Neuronal stem cell (in vitro differentiated cells): ENCODE measurements at regions not wholly inside any gene's neighbourhood (a gene's known extent, or its start where the extent isn't known, plus 50 kb on each side); places are given as distances from the start of the nearest gene placed in this dataset.

ENCODE experiments used
- DNase-seq: peaks from one replicate; pipeline ENCODE4 v3.0.0-alpha.2; 2013; ENCODE audit warnings: low spot score
- H2AFZ ChIP-seq: one replicate; pipeline ENCODE4 v1.6.1; 2013; ENCODE audit warnings: mild to moderate bottlenecking, low read length, inconsistent platforms
- H2AK5ac ChIP-seq: 2 replicates; pipeline ENCODE4 v1.6.1; 2013; ENCODE audit warnings: low read depth, mild to moderate bottlenecking, inconsistent platforms, low read length, moderate library complexity, mixed read lengths
- H2BK120ac ChIP-seq: 2 replicates; pipeline ENCODE4 v1.6.1; 2013; ENCODE audit warnings: low read depth, mild to moderate bottlenecking, inconsistent platforms, low read length, moderate library complexity, mixed read lengths
- H2BK12ac ChIP-seq: one replicate; pipeline ENCODE4 v1.6.1; 2013; ENCODE audit warnings: low read length, inconsistent platforms
- H2BK15ac ChIP-seq: 2 replicates; pipeline ENCODE4 v1.6.1; 2013; ENCODE audit warnings: mild to moderate bottlenecking, low read length, inconsistent platforms, mixed read lengths
- H2BK5ac ChIP-seq: one replicate; pipeline ENCODE4 v1.6.1; 2013; ENCODE audit warnings: inconsistent platforms, mild to moderate bottlenecking, low read length, moderate library complexity
- H3K14ac ChIP-seq: one replicate; pipeline ENCODE4 v1.6.1; 2013; ENCODE audit warnings: low read length, inconsistent platforms
- H3K18ac ChIP-seq: 2 replicates; pipeline ENCODE4 v1.6.1; 2013; ENCODE audit warnings: low read length, inconsistent platforms
- H3K23ac ChIP-seq: 2 replicates; pipeline ENCODE4 v1.6.1; 2013; ENCODE audit warnings: low read depth, mild to moderate bottlenecking, mixed read lengths, low read length, inconsistent platforms; ENCODE audit not compliant: poor library complexity
- H3K27ac ChIP-seq: replicated peaks from 3 replicates; pipeline ENCODE4 v1.5.1; 2013; ENCODE audit warnings: low read length, inconsistent platforms
- H3K27me3 ChIP-seq, 3 experiments: 2 replicates each; pipeline ENCODE4 v1.6.1; 2013; ENCODE audit warnings: low read length in 3 of 3, mild to moderate bottlenecking in 2 of 3, inconsistent platforms in 1 of 3, low read depth in 1 of 3, mixed read lengths in 1 of 3, moderate library complexity in 1 of 3; ENCODE audit not compliant: control insufficient read depth in 3 of 3, insufficient read depth in 3 of 3
- H3K36me3 ChIP-seq, 2 donors: replicated peaks in 1 of 2; 2 replicates each; pipeline ENCODE4 v1.6.1; 2013; ENCODE audit warnings: low read length in 2 of 2; ENCODE audit not compliant: control insufficient read depth in 2 of 2, insufficient read depth in 2 of 2
- H3K4ac ChIP-seq: 2 replicates; pipeline ENCODE4 v1.6.1; 2013; ENCODE audit warnings: inconsistent platforms, mild to moderate bottlenecking, low read length, moderate library complexity
- H3K4me1 ChIP-seq, 2 donors: 1 replicate in 1 of 2; 2 replicates in 1 of 2; pipeline ENCODE4 v1.6.1; 2013; ENCODE audit warnings: low read length in 2 of 2, low read depth in 1 of 2; ENCODE audit not compliant: control insufficient read depth in 2 of 2, insufficient read depth in 1 of 2
- H3K4me2 ChIP-seq: one replicate; pipeline ENCODE4 v1.6.1; 2013; ENCODE audit warnings: mild to moderate bottlenecking, low read length, inconsistent platforms; ENCODE audit not compliant: insufficient read depth, poor library complexity, severe bottlenecking
- H3K4me3 ChIP-seq, 2 donors: 2 replicates each; pipeline ENCODE4 v1.5.1; 2013; ENCODE audit warnings: low read length in 2 of 2, mild to moderate bottlenecking in 2 of 2, inconsistent platforms in 1 of 2, moderate library complexity in 1 of 2
- H3K79me1 ChIP-seq: one replicate; pipeline ENCODE4 v1.6.1; 2013; ENCODE audit warnings: low read depth, mild to moderate bottlenecking, inconsistent platforms, low read length, moderate library complexity
- H3K9ac ChIP-seq: one replicate; pipeline ENCODE4 v1.6.1; 2013; ENCODE audit warnings: mild to moderate bottlenecking, low read depth, low read length, inconsistent platforms; ENCODE audit not compliant: poor library complexity
- H3K9me3 ChIP-seq, 2 donors: replicated peaks in 1 of 2; 2 replicates each; pipeline versions ENCODE3 to v1.6.1; 2013; ENCODE audit warnings: low read length in 2 of 2, mild to moderate bottlenecking in 2 of 2, inconsistent platforms in 1 of 2, low read depth in 1 of 2, mixed read lengths in 1 of 2, moderate library complexity in 1 of 2; ENCODE audit not compliant: control insufficient read depth in 2 of 2, insufficient read depth in 1 of 2
- H4K8ac ChIP-seq: one replicate; pipeline ENCODE4 v1.6.1; 2013; ENCODE audit warnings: low read depth, mild to moderate bottlenecking, inconsistent platforms, low read length, moderate library complexity
- H4K91ac ChIP-seq: one replicate; pipeline ENCODE4 v1.6.1; 2013; ENCODE audit warnings: low read length, low read depth, mild to moderate bottlenecking, inconsistent platforms; ENCODE audit not compliant: poor library complexity
- WGBS, 2 donors: extraction: QIAGEN DNeasy Blood & Tissue Kit; methylation state at CpG; one replicate each; pipeline ENCODE4 v1.1.7; 2013; ENCODE audit warnings: missing lambda C conversion rate in 2 of 2, mixed read lengths in 1 of 2; ENCODE audit not compliant: insufficient read length in 2 of 2, insufficient replicate concordance in 1 of 2; ENCODE audit errors: extremely low coverage in 2 of 2; 5-methylcytosine and 5-hydroxymethylcytosine counted together

DNA sequence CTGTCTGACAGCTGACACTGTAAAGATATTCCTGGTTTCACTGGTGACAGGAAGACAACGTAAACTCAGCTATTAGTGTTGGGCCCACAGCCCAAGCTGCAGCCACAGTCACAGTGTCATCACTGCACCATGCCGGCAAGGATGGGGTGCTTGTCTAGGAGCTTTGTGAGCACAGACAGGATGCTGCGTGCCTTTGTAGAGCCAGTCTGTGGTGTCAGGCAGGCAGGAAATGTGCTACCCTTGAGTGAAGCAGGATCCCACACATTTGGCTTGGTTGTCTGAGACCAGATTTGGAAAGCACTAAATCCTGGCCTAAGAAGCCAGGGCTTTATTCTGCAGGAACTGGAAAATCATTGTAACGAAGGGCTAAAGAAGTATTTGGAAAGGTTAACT lies 121.6 kb upstream of the ADAMTS16 start:
- no peak for DNase-seq
- Histone ChIP-seq H4K91ac (no peak overlapping the region), H3K18ac (peak overlapping the region; percentile 3), H2BK12ac (no peak overlapping the region), H3K27me3 (no peaks in the 10 kb centered on the region), H4K8ac (no peak overlapping the region), H3K4me3 (no peak overlapping the region), H2AFZ (no peak overlapping the region), H2BK120ac (no peak overlapping the region), H3K4me2 (no peak overlapping the region), H2BK5ac (no peak overlapping the region), H3K4ac (peak overlapping the region; percentile 84), H3K23ac (peak overlapping the region; percentile 81), H3K4me1 (peaks cover 0 to 11% of the 10 kb centered on the region in 2 donors), H3K9me3 (peaks cover 0 to 4% of the 10 kb centered on the region in 2 donors), H3K79me1 (no peaks in the 10 kb centered on the region), H3K9ac (no peak overlapping the region), H3K27ac (no peak overlapping the region), H2AK5ac (no peak overlapping the region), H3K14ac (no peak overlapping the region), H2BK15ac (no peak overlapping the region), H3K36me3 (no peaks in the 10 kb centered on the region)
- WGBS, 2 donors = no CpG with 5 or more reads among the region's 4 CpGs

DNA sequence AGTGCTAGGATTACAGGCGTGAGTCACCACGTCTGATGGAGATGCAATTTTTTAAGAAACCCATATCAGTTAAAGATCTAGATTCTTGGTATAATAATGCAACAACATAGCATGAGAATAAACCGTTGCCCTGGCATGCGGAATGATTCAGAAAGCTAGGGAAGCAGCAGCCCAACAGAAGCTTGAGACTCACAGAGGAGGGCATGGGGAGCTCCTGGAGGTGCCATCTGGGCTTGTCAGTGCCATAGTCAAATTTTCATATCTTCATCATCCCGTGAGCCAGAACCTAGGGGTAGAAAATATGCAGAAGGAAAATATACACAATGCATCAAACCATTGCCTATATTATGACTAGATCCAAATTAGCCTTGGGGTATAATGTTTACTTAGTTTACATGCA lies 118.7 kb upstream of the ADAMTS16 start:
- Histone ChIP-seq H3K79me1 (no peaks in the 10 kb centered on the region), H3K23ac (no peak overlapping the region), H3K18ac (no peak overlapping the region), H3K9me3 (peaks cover 0 to 4% of the 10 kb centered on the region in 2 donors), H2AK5ac (no peak overlapping the region), H4K8ac (no peak overlapping the region), H2AFZ (no peak overlapping the region), H3K27ac (no peak overlapping the region), H3K4me2 (no peak overlapping the region), H3K4ac (no peak overlapping the region), H2BK12ac (no peak overlapping the region), H3K36me3 (no peaks in the 10 kb centered on the region), H2BK5ac (no peak overlapping the region), H4K91ac (no peak overlapping the region), H3K14ac (no peak overlapping the region), H3K4me1 (peaks cover 0 to 2% of the 10 kb centered on the region in 2 donors), H2BK120ac (no peak overlapping the region), H3K27me3 (no peaks in the 10 kb centered on the region), H2BK15ac (no peak overlapping the region), H3K4me3 (no peak overlapping the region), H3K9ac (no peak overlapping the region)
- no peak for DNase-seq
- no CpG with 5 or more reads among the region's 5 CpGs for WGBS, 2 donors

DNA sequence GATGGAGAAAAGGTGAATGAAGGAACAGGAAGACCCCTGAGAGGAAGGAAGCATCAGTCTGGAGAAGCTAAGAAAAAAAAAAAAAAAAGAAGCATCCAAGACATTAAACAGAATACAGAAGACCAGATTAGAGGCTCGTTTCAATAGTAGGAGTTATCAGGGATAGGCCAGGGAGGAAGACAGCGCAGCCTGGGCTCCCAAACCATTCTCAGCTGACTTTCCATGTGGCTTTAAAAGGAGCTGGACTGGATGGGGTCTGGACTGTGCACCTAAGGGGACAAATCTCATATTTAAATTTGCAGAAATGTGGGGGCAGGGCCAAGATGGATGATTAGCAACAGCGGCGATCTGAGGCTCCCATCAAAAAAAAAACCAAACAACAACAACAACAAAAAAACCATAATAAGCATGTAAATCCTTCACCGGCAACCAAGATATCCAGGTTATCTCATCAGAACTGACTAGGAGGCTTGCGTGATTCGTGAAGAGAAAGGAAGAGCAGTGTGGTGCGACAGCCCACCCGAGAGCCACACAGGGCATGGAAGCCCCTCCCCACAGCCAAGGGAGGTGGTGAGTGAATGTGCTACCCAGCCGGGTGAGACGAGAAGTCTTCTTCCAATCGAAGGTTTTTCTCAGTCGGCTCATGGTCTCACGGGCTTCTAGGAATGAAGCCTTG lies 114.9 kb upstream of the ADAMTS16 start:
- no peak overlapping the region for H3K18ac ChIP-seq
- no peaks in the 10 kb centered on the region for H3K4me1 ChIP-seq
- H3K9me3 ChIP-seq = no peaks in the 10 kb centered on the region
- no peak overlapping the region for H3K4ac ChIP-seq
- WGBS, 2 donors = no CpG with 5 or more reads among the region's 14 CpGs
- no peak overlapping the region for H2BK12ac ChIP-seq
- no peaks in the 10 kb centered on the region for H3K79me1 ChIP-seq
- no peak overlapping the region for H3K27ac ChIP-seq
- no peak overlapping the region for H3K14ac ChIP-seq
- H2AFZ ChIP-seq = peak overlapping the region; percentile 56
- no peak overlapping the region for H4K8ac ChIP-seq
- no peak overlapping the region for H3K23ac ChIP-seq
- no peak overlapping the region for H3K4me3 ChIP-seq
- H2AK5ac ChIP-seq = no peak overlapping the region
- no peak overlapping the region for H3K9ac ChIP-seq
- no peak overlapping the region for H2BK5ac ChIP-seq
- no peak overlapping the region for H4K91ac ChIP-seq
- H2BK120ac ChIP-seq = no peak overlapping the region
- H3K4me2 ChIP-seq = no peak overlapping the region
- H3K36me3 ChIP-seq = no peaks in the 10 kb centered on the region
- no peak for DNase-seq
- H2BK15ac ChIP-seq = no peak overlapping the region
- no peaks in the 10 kb centered on the region for H3K27me3 ChIP-seq

DNA sequence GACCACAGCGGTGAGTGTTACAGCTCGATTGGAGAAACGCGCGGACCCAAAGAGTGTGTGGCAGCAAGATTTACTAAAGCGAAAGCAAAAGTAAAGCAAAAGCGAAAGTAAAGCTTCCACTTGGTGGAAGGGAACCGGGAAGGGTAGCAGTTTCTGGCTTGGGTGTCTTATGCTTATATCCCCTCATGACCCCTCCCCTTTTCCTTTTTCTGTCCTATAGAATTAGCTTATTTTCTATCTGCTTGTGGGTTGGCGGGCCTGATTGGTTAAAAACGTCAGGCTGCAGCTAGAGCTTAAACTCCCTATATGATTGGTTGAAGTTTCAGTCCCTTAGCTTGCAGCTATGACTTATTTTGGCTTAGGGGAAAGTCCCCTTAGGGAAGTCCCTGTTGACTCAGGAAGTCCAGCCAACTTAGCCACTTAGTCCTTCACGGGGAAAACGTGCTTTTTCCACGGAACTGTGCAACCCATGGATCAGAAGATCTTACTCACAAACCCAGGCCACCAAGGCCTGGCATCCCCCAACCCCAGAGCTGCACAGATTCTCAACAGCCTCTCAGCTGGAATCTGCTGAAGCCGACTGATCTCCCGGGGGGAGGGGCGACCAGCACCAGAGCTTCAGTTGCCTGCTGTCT lies 114.2 kb upstream of the ADAMTS16 start:
- Histone ChIP-seq H4K8ac (no peak overlapping the region), H3K4me1 (no peaks in the 10 kb centered on the region), H2AFZ (peak overlapping the region; percentile 56), H3K23ac (no peak overlapping the region), H2BK5ac (no peak overlapping the region), H2AK5ac (no peak overlapping the region), H2BK15ac (no peak overlapping the region), H3K27me3 (no peaks in the 10 kb centered on the region), H3K9me3 (no peaks in the 10 kb centered on the region), H3K18ac (no peak overlapping the region), H3K4me3 (no peak overlapping the region), H2BK12ac (no peak overlapping the region), H3K27ac (no peak overlapping the region), H3K14ac (no peak overlapping the region), H3K4me2 (no peak overlapping the region), H3K4ac (no peak overlapping the region), H3K79me1 (no peaks in the 10 kb centered on the region), H3K36me3 (no peaks in the 10 kb centered on the region), H2BK120ac (no peak overlapping the region), H4K91ac (no peak overlapping the region), H3K9ac (no peak overlapping the region)
- DNase-seq = no peak
- no CpG with 5 or more reads among the region's 16 CpGs for WGBS, 2 donors
